ENCODE measurements at regions not wholly inside any gene's neighbourhood (a gene's known extent, or its start where the extent isn't known, plus 50 kb on each side); places are given as distances from the start of the nearest gene placed in this dataset.

GRCh38 chr11:70671083-70671482, 272.8 kb downstream of the CTTN start:
- no peaks in the 10 kb centered on the region for H3K79me2 ChIP-seq (ENCODE audit: insufficient read depth)
- H3K4me2 ChIP-seq = no peak overlapping the region
- CTCF ChIA-PET = interaction anchor here (1.4 kb wide), 1 partner anchor 11 kb away, joined by 3 read pairs; no protein-coding TSS in a partner anchor
- 80% methylated on average over 11 of the region's 19 CpGs for WGBS (ENCODE audit: low lambda C conversion rate)
- no peaks in the 10 kb centered on the region for H3K27me3 ChIP-seq (ENCODE audit: insufficient read depth)
- H2AFZ ChIP-seq (ENCODE audit: low read depth) = no peak overlapping the region
- TF ChIP-seq ZBTB33 (IDR thresholded peaks at IDR 0.05; ENCODE audit: borderline replicate concordance, low read depth) (no peak), RFX5 (IDR thresholded peaks at IDR 0.05; ENCODE audit: low read length) (no peak)
- no peaks in the 10 kb centered on the region for H3F3A ChIP-seq (replicated peaks; ENCODE audit: insufficient read depth)
- H3K9me2 ChIP-seq = no peaks in the 10 kb centered on the region
- no peak overlapping the region for H3K27ac ChIP-seq (ENCODE audit: low read depth in 2 of 2, low read length in 1 of 2)
- POLR2A ChIA-PET = no interaction called here
- no peaks in the 10 kb centered on the region for H3K36me3 ChIP-seq (replicated peaks in 1 of 2; ENCODE audit: control insufficient read depth in 1 of 2, insufficient read depth in 2 of 2, low read length in 1 of 2)
- H4K20me1 ChIP-seq (ENCODE audit: insufficient read depth) = no peaks in the 10 kb centered on the region
- no peaks in the 10 kb centered on the region for H3K9me3 ChIP-seq
- no peak for DNase-seq
- H3K9ac ChIP-seq = no peak overlapping the region
- H3K4me1 ChIP-seq (ENCODE audit: control insufficient read depth in 1 of 2, insufficient read depth in 2 of 2, low read depth in 1 of 2, low read length in 1 of 2) = peaks cover 0 to 9% of the 10 kb centered on the region in 2 experiments; a peak in 1 of 4 replicates
- H3K4me3 ChIP-seq (ENCODE audit: low read depth in 2 of 2, low read length in 1 of 2) = no peak overlapping the region

GRCh38 chr11:70671611-70672010, 273.3 kb downstream of the CTTN start:
- no peak overlapping the region for H3K27ac ChIP-seq (ENCODE audit: low read depth in 2 of 2, low read length in 1 of 2)
- H3K9me2 ChIP-seq = no peaks in the 10 kb centered on the region
- H3K79me2 ChIP-seq (ENCODE audit: insufficient read depth) = no peaks in the 10 kb centered on the region
- H3K4me1 ChIP-seq (ENCODE audit: control insufficient read depth in 1 of 2, insufficient read depth in 2 of 2, low read depth in 1 of 2, low read length in 1 of 2) = peaks cover 0 to 9% of the 10 kb centered on the region in 2 experiments; a peak in 1 of 4 replicates
- ChIA-PET POLR2A (no interaction called here), CTCF (interaction anchor here (1.4 kb wide), 1 partner anchor 11 kb away, joined by 3 read pairs; no protein-coding TSS in a partner anchor)
- TF ChIP-seq CHD2 (IDR thresholded peaks at IDR 0.05; ENCODE audit: low read length, partially characterized antibody) (no peak), GATA2 (CRISPR knock-in tag; IDR thresholded peaks at IDR 0.05) (no peak), MEF2A (IDR thresholded peaks at IDR 0.05; ENCODE audit: borderline replicate concordance, low read depth) (no peak), JUND (IDR thresholded peaks at IDR 0.05) (no peak), REST (IDR thresholded peaks at IDR 0.05; ENCODE audit: low read depth, low read length) (no peak)
- no peak for DNase-seq
- no peaks in the 10 kb centered on the region for H3K36me3 ChIP-seq (replicated peaks in 1 of 2; ENCODE audit: control insufficient read depth in 1 of 2, insufficient read depth in 2 of 2, low read length in 1 of 2)
- no peak overlapping the region for H3K4me3 ChIP-seq (ENCODE audit: low read depth in 2 of 2, low read length in 1 of 2)
- whole genome bisulfite sequencing (ENCODE audit: low lambda C conversion rate) = 80% methylated on average over 1 of the region's 5 CpGs
- H4K20me1 ChIP-seq (ENCODE audit: insufficient read depth) = no peaks in the 10 kb centered on the region
- H3K9me3 ChIP-seq = no peaks in the 10 kb centered on the region
- no peak overlapping the region for H2AFZ ChIP-seq (ENCODE audit: low read depth)
- no peak overlapping the region for H3K4me2 ChIP-seq
- H3K27me3 ChIP-seq (ENCODE audit: insufficient read depth) = no peaks in the 10 kb centered on the region
- no peak overlapping the region for H3K9ac ChIP-seq
- no peaks in the 10 kb centered on the region for H3F3A ChIP-seq (replicated peaks; ENCODE audit: insufficient read depth)

All from SK-N-SH (cell line).